Stimulated activated CD8-positive, alpha-beta memory T cell treated with anti-CD3 and anti-CD28 coated beads, Interleukin-15, amount 100 ng/mL, for 1 hour (primary cell): ENCODE measurements at regions not wholly inside any gene's neighbourhood (a gene's known extent, or its start where the extent isn't known, plus 50 kb on each side); places are given as distances from the start of the nearest gene placed in this dataset.

ENCODE experiments used
- DNase-seq: peaks from one replicate; pipeline ENCODE4 v3.0.0-alpha.2; 2020; ENCODE audit warnings: low read depth

- DNase-seq: no peak
These were observed 127.4 kb upstream of the FOXF1 start for GRCh38 chr16:86382774-86383407.

GRCh38 chr16:86383488-86384262 lies 126.7 kb upstream of the FOXF1 start:
- DNase-seq: no peak

GRCh38 chr16:86384263-86384649 lies 126.1 kb upstream of the FOXF1 start:
- no peak for DNase-seq

GRCh38 chr16:86384980-86385379 lies 125.3 kb upstream of the FOXF1 start:
- no peak for DNase-seq

GRCh38 chr16:86387468-86388440 lies 122.6 kb upstream of the FOXF1 start:
- no peak for DNase-seq

GRCh38 chr16:86388976-86389375 lies 121.4 kb upstream of the FOXF1 start:
- DNase-seq: no peak

GRCh38 chr16:86389566-86390328 lies 120.6 kb upstream of the FOXF1 start:
- no peak for DNase-seq

- no peak for DNase-seq
These were observed 120.0 kb upstream of the FOXF1 start for GRCh38 chr16:86390335-86390734.

- DNase-seq: no peak
These were observed 118.8 kb upstream of the FOXF1 start for GRCh38 chr16:86391486-86391885.

- DNase-seq: no peak
These were observed 118.3 kb upstream of the FOXF1 start for GRCh38 chr16:86391984-86392383.

GRCh38 chr16:86392436-86393152 lies 117.7 kb upstream of the FOXF1 start:
- no peak for DNase-seq

- DNase-seq: no peak
These were observed 116.3 kb upstream of the FOXF1 start for GRCh38 chr16:86393907-86394626.

- DNase-seq: no peak
These were observed 114.8 kb upstream of the FOXF1 start for GRCh38 chr16:86395477-86395876.

- no peak for DNase-seq
These were observed 113.9 kb upstream of the FOXF1 start for GRCh38 chr16:86396422-86396821.

GRCh38 chr16:86396901-86397311 lies 113.4 kb upstream of the FOXF1 start:
- no peak for DNase-seq

GRCh38 chr16:86398201-86398600 lies 112.1 kb upstream of the FOXF1 start:
- DNase-seq: no peak

GRCh38 chr16:86398622-86399021 lies 111.7 kb upstream of the FOXF1 start:
- DNase-seq: no peak

- DNase-seq: no peak
These were observed 109.2 kb upstream of the FOXF1 start for GRCh38 chr16:86401126-86401525.

GRCh38 chr16:86403085-86403484 lies 107.2 kb upstream of the FOXF1 start:
- no peak for DNase-seq

- DNase-seq: no peak
These were observed 106.7 kb upstream of the FOXF1 start for GRCh38 chr16:86403541-86404163.
